Bronchial epithelial cell (primary cell): ENCODE measurements at regions not wholly inside any gene's neighbourhood (a gene's known extent, or its start where the extent isn't known, plus 50 kb on each side); places are given as distances from the start of the nearest gene placed in this dataset.

Source experiments
- DNase-seq: peaks from one replicate; pipeline ENCODE4 v3.0.0-alpha.2; 2010; ENCODE audit warnings: low read depth
- FAIRE-seq: peaks from 2 replicates; lab custom pipeline; 2011; peaks lifted over from hg19 to GRCh38; lab: Jason Lieb, UNC
- H3K27me3 ChIP-seq: 2 replicates; pipeline ENCODE4 v1.5.1; 2011; ENCODE audit warnings: low read length; ENCODE audit not compliant: control insufficient read depth, insufficient read depth
- H3K36me3 ChIP-seq: 2 replicates; pipeline ENCODE4 v1.5.1; 2011; ENCODE audit warnings: low read length; ENCODE audit not compliant: control insufficient read depth, insufficient read depth
- H3K4me3 ChIP-seq: 2 replicates; pipeline ENCODE4 v1.5.1; 2011; ENCODE audit warnings: mild to moderate bottlenecking, low read depth, low read length, control low read depth
- TF ChIP-seq, protein P1 (sequence below): IDR thresholded peaks from 2 replicates; pipeline ENCODE4 v1.5.1; 2011; ENCODE audit warnings: mild to moderate bottlenecking, moderate library complexity, low read length, control low read depth, inconsistent platforms; ENCODE audit not compliant: insufficient read depth, severe bottlenecking

DNA sequence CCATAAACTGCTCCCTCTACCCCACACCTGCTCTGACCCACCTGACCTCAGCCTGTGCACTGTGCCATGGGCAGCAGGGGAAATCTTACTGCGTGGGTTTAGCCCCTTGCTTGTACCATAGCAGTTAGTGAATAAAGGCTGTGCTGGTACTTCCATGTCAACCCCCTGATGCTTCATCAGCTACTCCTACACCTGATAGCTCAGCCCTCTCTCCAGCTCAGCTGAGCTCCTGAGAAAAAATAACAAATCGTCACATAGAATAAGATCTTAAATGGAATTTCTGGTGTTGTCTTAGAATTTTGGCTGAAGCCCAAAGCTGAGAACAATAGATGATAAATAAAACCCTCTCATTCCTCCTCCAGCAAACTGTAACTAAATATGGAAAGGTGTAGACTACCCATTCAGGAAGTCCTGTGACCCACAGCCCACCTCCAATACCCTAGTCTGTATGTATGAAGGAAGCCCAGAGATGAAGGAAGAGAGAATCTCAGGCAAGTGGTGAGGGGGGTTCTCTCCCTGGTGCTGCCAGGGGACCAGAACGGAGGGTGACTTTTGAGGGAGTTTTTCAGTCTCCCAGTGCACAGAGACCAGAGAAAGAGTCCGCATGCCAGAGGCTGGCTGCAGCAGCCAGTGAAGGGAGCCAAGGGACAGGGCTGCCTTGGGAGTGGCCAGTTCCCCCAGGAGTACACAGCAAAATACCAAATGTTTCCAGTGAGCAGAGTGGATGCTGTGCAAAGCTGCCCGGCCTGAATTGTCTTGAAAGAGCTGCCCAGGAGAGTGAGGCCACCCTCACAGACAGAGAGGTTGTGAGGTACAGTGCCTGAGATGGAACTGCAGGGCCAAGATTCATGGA lies 227.3 kb downstream of the QDPR start:
- H3K36me3 ChIP-seq: no peaks in the 10 kb centered on the region
- peak; percentile 28 for FAIRE-seq
- no peaks in the 10 kb centered on the region for H3K27me3 ChIP-seq
- no peak for DNase-seq
- H3K4me3 ChIP-seq: no peak overlapping the region
- TF ChIP-seq, protein P1, sequence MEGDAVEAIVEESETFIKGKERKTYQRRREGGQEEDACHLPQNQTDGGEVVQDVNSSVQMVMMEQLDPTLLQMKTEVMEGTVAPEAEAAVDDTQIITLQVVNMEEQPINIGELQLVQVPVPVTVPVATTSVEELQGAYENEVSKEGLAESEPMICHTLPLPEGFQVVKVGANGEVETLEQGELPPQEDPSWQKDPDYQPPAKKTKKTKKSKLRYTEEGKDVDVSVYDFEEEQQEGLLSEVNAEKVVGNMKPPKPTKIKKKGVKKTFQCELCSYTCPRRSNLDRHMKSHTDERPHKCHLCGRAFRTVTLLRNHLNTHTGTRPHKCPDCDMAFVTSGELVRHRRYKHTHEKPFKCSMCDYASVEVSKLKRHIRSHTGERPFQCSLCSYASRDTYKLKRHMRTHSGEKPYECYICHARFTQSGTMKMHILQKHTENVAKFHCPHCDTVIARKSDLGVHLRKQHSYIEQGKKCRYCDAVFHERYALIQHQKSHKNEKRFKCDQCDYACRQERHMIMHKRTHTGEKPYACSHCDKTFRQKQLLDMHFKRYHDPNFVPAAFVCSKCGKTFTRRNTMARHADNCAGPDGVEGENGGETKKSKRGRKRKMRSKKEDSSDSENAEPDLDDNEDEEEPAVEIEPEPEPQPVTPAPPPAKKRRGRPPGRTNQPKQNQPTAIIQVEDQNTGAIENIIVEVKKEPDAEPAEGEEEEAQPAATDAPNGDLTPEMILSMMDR: no peak

DNA sequence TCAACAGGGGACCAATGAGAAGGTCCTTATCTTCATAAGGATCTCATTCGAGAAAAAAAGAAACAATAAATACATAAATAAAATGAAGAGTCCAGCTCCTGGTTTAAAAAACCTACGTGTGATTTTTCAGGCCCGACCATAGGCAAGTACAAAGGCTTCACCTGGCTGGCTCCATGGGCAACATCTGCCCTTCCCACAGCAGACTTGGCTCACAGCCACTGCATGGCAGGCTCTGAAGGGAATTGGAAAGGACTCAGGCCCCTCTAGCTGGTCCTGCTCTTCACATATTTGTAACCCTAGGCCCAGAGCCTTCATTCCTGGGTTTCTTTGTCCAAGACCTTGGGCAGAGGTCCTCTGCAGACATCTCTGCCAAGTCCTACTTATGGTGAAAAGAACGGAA lies 228.1 kb downstream of the QDPR start:
- no peaks in the 10 kb centered on the region for H3K36me3 ChIP-seq
- no peak for DNase-seq
- TF ChIP-seq, protein P1: no peak
- no peak overlapping the region for H3K4me3 ChIP-seq
- H3K27me3 ChIP-seq: no peaks in the 10 kb centered on the region
- FAIRE-seq: no peak

DNA sequence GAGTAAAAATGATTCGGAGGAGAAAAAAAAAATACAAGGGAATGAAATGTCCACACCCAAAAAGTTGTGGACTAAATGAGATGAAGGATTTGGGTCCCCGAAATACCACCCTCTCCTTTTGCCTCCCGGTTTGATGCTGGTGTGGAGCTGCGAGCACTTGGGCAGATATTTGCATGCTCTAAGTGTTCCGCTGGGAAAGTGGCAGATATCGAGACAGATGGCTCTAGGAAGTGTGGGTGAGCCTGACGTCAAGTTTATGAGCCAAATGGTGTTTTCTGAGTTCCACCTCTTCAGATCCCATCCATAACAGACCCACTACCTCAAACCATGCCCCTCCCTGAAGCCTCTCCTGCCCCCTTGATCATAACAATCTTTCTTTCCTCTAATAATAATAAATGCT lies 228.6 kb downstream of the QDPR start:
- TF ChIP-seq, protein P1: no peak
- FAIRE-seq (no peak), DNase-seq (no peak)
- Histone ChIP-seq H3K4me3 (no peak overlapping the region), H3K36me3 (no peaks in the 10 kb centered on the region), H3K27me3 (no peaks in the 10 kb centered on the region)

DNA sequence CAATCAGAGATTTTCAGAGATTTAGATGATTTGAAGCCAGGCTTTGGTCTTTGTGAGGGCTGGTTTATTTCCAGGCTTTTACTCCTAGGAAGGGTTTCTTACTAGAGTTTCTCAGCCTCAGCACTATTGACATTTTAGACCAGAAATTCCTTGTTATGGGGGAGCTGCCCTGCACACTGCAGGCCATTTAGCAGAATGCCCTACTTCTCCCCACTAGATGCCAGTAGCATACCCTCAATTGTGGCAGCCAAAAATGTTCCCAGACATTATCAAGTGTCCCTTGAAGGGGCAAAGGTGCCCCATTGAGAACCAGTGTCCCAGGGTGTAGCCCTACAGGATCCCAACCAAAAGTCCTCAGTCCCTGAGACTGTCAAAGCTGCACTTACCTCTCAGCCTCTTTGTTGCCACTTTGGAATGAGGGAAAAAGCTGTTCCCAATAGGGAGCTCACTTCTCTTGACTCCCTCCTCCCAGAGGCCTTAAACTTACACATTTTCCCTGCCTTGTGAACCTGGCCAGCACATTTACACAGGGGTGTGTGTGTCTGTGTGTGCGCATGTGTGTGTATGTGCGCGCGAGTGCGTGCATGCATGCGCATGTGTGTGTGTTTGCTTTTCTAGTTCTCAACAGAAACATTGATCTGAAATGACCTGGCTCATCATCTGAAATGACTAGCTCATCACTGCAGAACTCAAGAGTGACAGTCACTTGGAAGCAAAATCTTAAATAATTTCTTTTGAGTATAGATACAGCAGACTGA lies 231.4 kb downstream of the QDPR start:
- no peaks in the 10 kb centered on the region for H3K36me3 ChIP-seq
- DNase-seq (no peak), FAIRE-seq (peak; percentile 7)
- H3K27me3 ChIP-seq: no peaks in the 10 kb centered on the region
- TF ChIP-seq, protein P1: no peak
- H3K4me3 ChIP-seq: no peak overlapping the region

DNA sequence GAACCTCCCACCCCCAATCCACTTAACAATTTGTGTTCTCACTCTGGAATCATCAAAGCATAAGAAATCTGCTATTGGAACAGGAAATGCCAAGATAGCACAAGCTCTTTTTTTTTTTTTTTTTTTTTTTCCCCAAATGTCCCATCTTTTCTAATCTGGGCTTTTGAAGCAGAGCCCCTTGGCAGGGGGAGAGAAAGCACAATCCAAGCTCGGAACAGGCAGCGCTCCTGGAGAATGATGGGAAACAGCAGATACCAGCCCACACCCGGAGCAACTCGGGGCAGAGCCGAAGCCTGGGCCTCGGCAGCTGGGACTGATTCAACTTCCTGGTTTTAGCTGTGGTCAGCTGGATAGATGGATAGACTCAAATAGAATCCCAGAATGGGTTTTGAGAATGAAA lies 235.1 kb downstream of the QDPR start:
- FAIRE-seq: no peak
- H3K4me3 ChIP-seq: no peak overlapping the region
- DNase-seq: no peak
- TF ChIP-seq, protein P1: no peak
- H3K36me3 ChIP-seq: no peaks in the 10 kb centered on the region
- no peaks in the 10 kb centered on the region for H3K27me3 ChIP-seq
